T follicular helper cell (primary cell): ENCODE measurements at regions not wholly inside any gene's neighbourhood (a gene's known extent, or its start where the extent isn't known, plus 50 kb on each side); places are given as distances from the start of the nearest gene placed in this dataset.

Experiments used
- DNase-seq: peaks from one replicate; pipeline ENCODE4 v3.0.0-alpha.2; 2020; ENCODE audit warnings: low read depth

- DNase-seq: no peak
Observed at GRCh38 chr5:173802670-173803165, 85.4 kb upstream of the CPEB4 start.

GRCh38 chr5:173804579-173804978 is 83.6 kb upstream of the CPEB4 start:
- no peak for DNase-seq

GRCh38 chr5:173806270-173807035 is 81.7 kb upstream of the CPEB4 start:
- no peak for DNase-seq

GRCh38 chr5:173807181-173807655 is 80.9 kb upstream of the CPEB4 start:
- no peak for DNase-seq

GRCh38 chr5:173808079-173808808 is 79.9 kb upstream of the CPEB4 start:
- DNase-seq: no peak

GRCh38 chr5:173809014-173809413 is 79.1 kb upstream of the CPEB4 start:
- DNase-seq: no peak

GRCh38 chr5:173812811-173813550 is 75.2 kb upstream of the CPEB4 start:
- no peak for DNase-seq

- DNase-seq: no peak
Observed at GRCh38 chr5:173814053-173814452, 74.1 kb upstream of the CPEB4 start.

GRCh38 chr5:173815571-173815970 is 72.6 kb upstream of the CPEB4 start:
- DNase-seq: no peak

- no peak for DNase-seq
Observed at GRCh38 chr5:173816728-173817127, 71.4 kb upstream of the CPEB4 start.

- no peak for DNase-seq
Observed at GRCh38 chr5:173817561-173817960, 70.6 kb upstream of the CPEB4 start.

GRCh38 chr5:173819521-173819920 is 68.6 kb upstream of the CPEB4 start:
- DNase-seq: no peak

GRCh38 chr5:173823274-173823644 is 64.9 kb upstream of the CPEB4 start:
- DNase-seq: no peak

- no peak for DNase-seq
Observed at GRCh38 chr5:173823721-173824567, 64.2 kb upstream of the CPEB4 start.

GRCh38 chr5:173825215-173825865 is 62.8 kb upstream of the CPEB4 start:
- DNase-seq: no peak

GRCh38 chr5:173826086-173826427 is 62.1 kb upstream of the CPEB4 start:
- DNase-seq: no peak

- DNase-seq: no peak
Observed at GRCh38 chr5:173826428-173827350, 61.5 kb upstream of the CPEB4 start.

- DNase-seq: no peak
Observed at GRCh38 chr5:173828952-173829351, 59.2 kb upstream of the CPEB4 start.

GRCh38 chr5:173829826-173830225 is 58.3 kb upstream of the CPEB4 start:
- DNase-seq: no peak

- DNase-seq: no peak
Observed at GRCh38 chr5:173830421-173830820, 57.7 kb upstream of the CPEB4 start.
